GM13976 (cell line): ENCODE measurements at regions not wholly inside any gene's neighbourhood (a gene's known extent, or its start where the extent isn't known, plus 50 kb on each side); places are given as distances from the start of the nearest gene placed in this dataset.

Source experiments
- DNase-seq: peaks from one replicate; pipeline ENCODE4 v3.0.0; 2012; ENCODE audit warnings: low spot score
- in situ Hi-C: fragments of 300-500 bp; cut with MboI; formaldehyde crosslinking; loops from one replicate; pipeline ENCODE4 v1.12.0; 2022; ENCODE audit warnings: low sequenced_read_pairs, mixed read lengths, inconsistent platforms; ENCODE audit not compliant: unreplicated experiment
- TF ChIP-seq, protein P1 (sequence below): IDR thresholded peaks from 2 replicates; pipeline ENCODE4 v1.5.1; 2012; ENCODE audit warnings: borderline replicate concordance, mild to moderate bottlenecking; ENCODE audit not compliant: insufficient read depth; ENCODE audit errors: extremely low read depth, missing control alignments, control extremely low read depth

DNA sequence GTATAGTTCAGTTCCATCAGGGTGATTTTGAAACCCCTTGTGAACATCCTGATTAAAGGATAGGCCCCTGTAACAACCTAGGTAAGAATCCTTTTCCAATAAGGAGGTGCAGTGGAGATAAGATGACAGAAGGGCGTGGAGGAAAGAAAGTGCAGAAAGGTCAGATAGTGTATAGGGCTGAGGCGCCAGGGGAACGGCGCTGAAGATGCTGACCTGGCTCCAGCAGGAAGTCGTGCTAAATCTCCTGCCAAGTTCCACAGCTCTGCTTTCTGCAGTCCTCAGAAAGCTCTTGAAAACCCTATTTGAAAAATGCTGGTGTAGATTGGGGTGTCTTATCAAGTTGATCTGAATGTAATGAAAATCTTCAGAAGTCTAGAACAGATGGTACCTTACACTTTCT lies 221.7 kb downstream of the COG6 start:
- TF ChIP-seq, protein P1, sequence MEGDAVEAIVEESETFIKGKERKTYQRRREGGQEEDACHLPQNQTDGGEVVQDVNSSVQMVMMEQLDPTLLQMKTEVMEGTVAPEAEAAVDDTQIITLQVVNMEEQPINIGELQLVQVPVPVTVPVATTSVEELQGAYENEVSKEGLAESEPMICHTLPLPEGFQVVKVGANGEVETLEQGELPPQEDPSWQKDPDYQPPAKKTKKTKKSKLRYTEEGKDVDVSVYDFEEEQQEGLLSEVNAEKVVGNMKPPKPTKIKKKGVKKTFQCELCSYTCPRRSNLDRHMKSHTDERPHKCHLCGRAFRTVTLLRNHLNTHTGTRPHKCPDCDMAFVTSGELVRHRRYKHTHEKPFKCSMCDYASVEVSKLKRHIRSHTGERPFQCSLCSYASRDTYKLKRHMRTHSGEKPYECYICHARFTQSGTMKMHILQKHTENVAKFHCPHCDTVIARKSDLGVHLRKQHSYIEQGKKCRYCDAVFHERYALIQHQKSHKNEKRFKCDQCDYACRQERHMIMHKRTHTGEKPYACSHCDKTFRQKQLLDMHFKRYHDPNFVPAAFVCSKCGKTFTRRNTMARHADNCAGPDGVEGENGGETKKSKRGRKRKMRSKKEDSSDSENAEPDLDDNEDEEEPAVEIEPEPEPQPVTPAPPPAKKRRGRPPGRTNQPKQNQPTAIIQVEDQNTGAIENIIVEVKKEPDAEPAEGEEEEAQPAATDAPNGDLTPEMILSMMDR = no peak
- no peak for DNase-seq
- in situ Hi-C loops = no loop called here

- in situ Hi-C loops = no loop called here
- no peak for DNase-seq
Observed at GRCh38 chr13:39879286-39880035, 224.0 kb downstream of the COG6 start.

GRCh38 chr13:39881383-39881782 lies 225.9 kb downstream of the COG6 start:
- in situ Hi-C loops = no loop called here

More at GRCh38 chr13:39879286-39880035, 224.0 kb downstream of the COG6 start:
- TF ChIP-seq, protein P1 = no peak

DNA sequence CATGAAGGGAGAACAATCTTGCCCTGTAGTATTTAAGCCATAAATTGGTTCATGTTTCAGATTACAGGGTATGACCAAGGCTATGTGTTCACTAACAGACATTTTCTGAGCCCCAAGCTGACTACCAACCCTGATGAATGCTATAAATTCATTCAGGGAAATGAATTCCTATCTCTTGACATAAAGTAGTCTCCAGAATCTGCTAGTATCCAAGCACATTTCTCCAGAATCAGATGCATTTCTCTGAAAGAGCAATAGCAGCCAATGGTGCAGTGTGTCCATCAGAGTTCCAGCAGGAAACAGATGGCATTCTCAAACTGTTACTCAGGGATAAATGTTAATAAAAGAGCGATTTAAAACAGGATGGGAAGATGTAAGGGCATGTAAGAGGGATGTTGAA lies 226.4 kb downstream of the COG6 start:
- in situ Hi-C loops = no loop called here
- no peak for DNase-seq
- TF ChIP-seq, protein P1 = no peak

More at GRCh38 chr13:39881383-39881782, 225.9 kb downstream of the COG6 start:
- TF ChIP-seq, protein P1 = no peak
- DNase-seq = no peak

- TF ChIP-seq, protein P1 = no peak
- DNase-seq = no peak
- in situ Hi-C loops = no loop called here
Observed at GRCh38 chr13:39884166-39884565, 228.7 kb downstream of the COG6 start.

DNA sequence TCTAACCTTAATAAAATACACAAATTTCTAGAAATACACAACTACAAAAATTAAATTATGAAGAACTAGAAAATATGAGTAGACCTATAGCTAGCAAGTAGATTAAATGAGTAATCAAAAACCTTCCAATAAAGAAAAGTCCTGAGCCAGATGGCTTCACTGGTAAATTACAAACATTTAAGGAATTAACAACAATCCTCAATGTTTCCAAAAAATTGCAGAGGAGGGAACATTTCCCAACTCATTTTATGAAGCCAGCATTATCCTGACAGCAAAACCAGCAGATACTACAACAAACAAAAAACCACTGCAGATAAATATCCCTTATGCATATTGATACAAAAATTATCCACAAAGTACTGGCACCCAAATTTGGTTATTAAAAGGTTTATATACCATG lies 230.9 kb downstream of the COG6 start:
- TF ChIP-seq, protein P1 = no peak
- in situ Hi-C loops = no loop called here
- DNase-seq = no peak
